RWPE2 (cell line): ENCODE measurements at regions not wholly inside any gene's neighbourhood (a gene's known extent, or its start where the extent isn't known, plus 50 kb on each side); places are given as distances from the start of the nearest gene placed in this dataset.
A peak's percentile ranks its signal among the peaks of the same experiment; 100 is the strongest.

ENCODE experiments used
- ATAC-seq: fragments of 200-7000 bp; cut with Tn5 transposase; 3 replicates; pipeline ENCODE4 v1.9.1; 2021; ENCODE audit warnings: low read depth
- DNase-seq: peaks from one replicate; pipeline ENCODE4 v3.0.0-alpha.2; 2020; ENCODE audit warnings: low spot score
- H3K27ac ChIP-seq: fragments of 450-650 bp; 2 replicates; pipeline ENCODE4 v1.5.1; 2017; ENCODE audit warnings: mild to moderate bottlenecking; ENCODE audit not compliant: poor library complexity, severe bottlenecking
- H3K27me3 ChIP-seq: fragments of 250-450 bp; sonication (Bioruptor Pico); 2 replicates; pipeline ENCODE4 v1.5.1; 2021; ENCODE audit warnings: mild to moderate bottlenecking, moderate library complexity; ENCODE audit not compliant: insufficient read depth, poor library complexity, severe bottlenecking
- H3K36me3 ChIP-seq: fragments of 250-450 bp; sonication (Bioruptor Pico); 2 replicates; pipeline ENCODE4 v1.5.1; 2020; ENCODE audit warnings: low read depth, mild to moderate bottlenecking, moderate library complexity
- H3K4me1 ChIP-seq: fragments of 250-450 bp; sonication (Bioruptor Pico); 2 replicates; pipeline ENCODE4 v1.5.1; 2021; ENCODE audit warnings: mild to moderate bottlenecking, moderate library complexity; ENCODE audit not compliant: insufficient read depth, poor library complexity, severe bottlenecking
- H3K4me3 ChIP-seq: fragments of 250-450 bp; sonication (Bioruptor Pico); 2 replicates; pipeline ENCODE4 v1.5.1; 2021; ENCODE audit warnings: mild to moderate bottlenecking, moderate library complexity; ENCODE audit not compliant: severe bottlenecking
- H3K9me3 ChIP-seq: fragments of 250-450 bp; sonication (Bioruptor Pico); 2 replicates; pipeline ENCODE4 v1.5.1; 2021; ENCODE audit warnings: mild to moderate bottlenecking, moderate library complexity; ENCODE audit not compliant: severe bottlenecking
- TF ChIP-seq, protein P1 (sequence below): fragments of 450-650 bp; IDR thresholded peaks from one replicate; pipeline ENCODE4 v1.5.1; 2017; ENCODE audit warnings: mild to moderate bottlenecking, moderate library complexity; ENCODE audit not compliant: poor library complexity, severe bottlenecking

DNA sequence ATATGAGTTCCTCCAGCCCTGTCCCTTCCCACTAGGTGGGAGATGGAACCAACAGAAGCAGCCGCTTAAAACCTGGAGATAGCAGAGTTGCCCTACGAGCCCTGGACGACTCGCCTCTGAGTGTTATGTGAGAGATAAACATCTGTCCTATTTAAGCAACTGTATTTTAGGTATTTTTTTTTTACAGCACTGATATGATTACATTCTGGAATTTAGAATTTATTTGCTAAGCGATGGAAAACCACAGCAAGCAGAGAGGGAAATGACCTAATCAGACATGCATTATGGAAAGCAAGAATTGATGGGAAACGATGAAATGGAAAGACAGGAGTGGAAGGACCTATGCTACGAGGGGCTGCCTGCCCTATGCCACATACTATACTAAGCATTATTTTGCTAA lies 379.0 kb upstream of the IL12A start:
- no peak overlapping the region for H3K4me3 ChIP-seq
- H3K27ac ChIP-seq, result no peak overlapping the region
- no peak for DNase-seq
- H3K9me3 ChIP-seq, result no peaks in the 10 kb centered on the region
- TF ChIP-seq, protein P1, sequence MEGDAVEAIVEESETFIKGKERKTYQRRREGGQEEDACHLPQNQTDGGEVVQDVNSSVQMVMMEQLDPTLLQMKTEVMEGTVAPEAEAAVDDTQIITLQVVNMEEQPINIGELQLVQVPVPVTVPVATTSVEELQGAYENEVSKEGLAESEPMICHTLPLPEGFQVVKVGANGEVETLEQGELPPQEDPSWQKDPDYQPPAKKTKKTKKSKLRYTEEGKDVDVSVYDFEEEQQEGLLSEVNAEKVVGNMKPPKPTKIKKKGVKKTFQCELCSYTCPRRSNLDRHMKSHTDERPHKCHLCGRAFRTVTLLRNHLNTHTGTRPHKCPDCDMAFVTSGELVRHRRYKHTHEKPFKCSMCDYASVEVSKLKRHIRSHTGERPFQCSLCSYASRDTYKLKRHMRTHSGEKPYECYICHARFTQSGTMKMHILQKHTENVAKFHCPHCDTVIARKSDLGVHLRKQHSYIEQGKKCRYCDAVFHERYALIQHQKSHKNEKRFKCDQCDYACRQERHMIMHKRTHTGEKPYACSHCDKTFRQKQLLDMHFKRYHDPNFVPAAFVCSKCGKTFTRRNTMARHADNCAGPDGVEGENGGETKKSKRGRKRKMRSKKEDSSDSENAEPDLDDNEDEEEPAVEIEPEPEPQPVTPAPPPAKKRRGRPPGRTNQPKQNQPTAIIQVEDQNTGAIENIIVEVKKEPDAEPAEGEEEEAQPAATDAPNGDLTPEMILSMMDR, result no peak
- no peak for ATAC-seq
- H3K27me3 ChIP-seq, result no peaks in the 10 kb centered on the region
- no peaks in the 10 kb centered on the region for H3K36me3 ChIP-seq
- no peaks in the 10 kb centered on the region for H3K4me1 ChIP-seq

GRCh38 chr3:159616234-159616825 lies 372.3 kb upstream of the IL12A start:
- peaks cover 13% of the 10 kb centered on the region for H3K4me1 ChIP-seq
- H3K4me3 ChIP-seq, result no peak overlapping the region
- DNase-seq (no peak), ATAC-seq (peak; percentile 52)
- H3K9me3 ChIP-seq, result no peaks in the 10 kb centered on the region
- no peaks in the 10 kb centered on the region for H3K36me3 ChIP-seq
- H3K27me3 ChIP-seq, result no peaks in the 10 kb centered on the region
- no peak overlapping the region for H3K27ac ChIP-seq
- TF ChIP-seq, protein P1, result peak; percentile 80

DNA sequence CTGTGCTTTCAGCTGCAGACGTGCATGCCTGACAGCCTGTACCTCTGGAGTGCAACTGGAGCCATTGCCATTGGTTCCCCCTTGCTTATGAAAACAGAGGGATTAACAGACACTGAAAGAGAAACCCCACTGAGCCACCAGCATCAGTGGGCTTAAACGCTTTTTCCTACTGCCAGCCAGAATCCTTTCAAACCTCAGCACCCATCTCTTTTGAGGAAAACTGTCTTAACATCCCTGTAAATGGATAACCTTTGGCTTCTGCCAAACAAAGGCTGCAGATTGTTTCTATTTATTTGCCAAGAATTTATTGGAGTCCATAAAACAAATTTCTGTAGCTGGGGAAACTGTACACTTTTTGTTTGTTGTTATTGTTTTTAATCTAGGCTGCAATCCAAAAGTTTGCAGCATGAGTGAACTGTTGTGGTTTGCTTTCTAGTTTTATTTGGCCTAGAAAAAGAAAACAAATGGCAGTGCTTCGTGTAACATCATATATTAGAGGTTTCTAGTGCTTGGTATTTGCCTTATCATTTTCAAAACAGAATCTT lies 369.2 kb upstream of the IL12A start:
- no peak overlapping the region for H3K4me3 ChIP-seq
- peaks cover 13% of the 10 kb centered on the region for H3K4me1 ChIP-seq
- no peak for ATAC-seq
- no peaks in the 10 kb centered on the region for H3K9me3 ChIP-seq
- H3K27me3 ChIP-seq, result no peaks in the 10 kb centered on the region
- DNase-seq, result no peak
- no peak overlapping the region for H3K27ac ChIP-seq
- H3K36me3 ChIP-seq, result no peaks in the 10 kb centered on the region
- TF ChIP-seq, protein P1, result no peak

- H3K27ac ChIP-seq, result peak overlapping the region; percentile 33
- H3K4me1 ChIP-seq, result peaks cover 13% of the 10 kb centered on the region
- no peaks in the 10 kb centered on the region for H3K9me3 ChIP-seq
- ATAC-seq, result no peak
- no peak for DNase-seq
- H3K4me3 ChIP-seq, result no peak overlapping the region
- TF ChIP-seq, protein P1, result no peak
- no peaks in the 10 kb centered on the region for H3K27me3 ChIP-seq
- H3K36me3 ChIP-seq, result no peaks in the 10 kb centered on the region
Measured at GRCh38 chr3:159620281-159620680, 368.4 kb upstream of the IL12A start.

DNA sequence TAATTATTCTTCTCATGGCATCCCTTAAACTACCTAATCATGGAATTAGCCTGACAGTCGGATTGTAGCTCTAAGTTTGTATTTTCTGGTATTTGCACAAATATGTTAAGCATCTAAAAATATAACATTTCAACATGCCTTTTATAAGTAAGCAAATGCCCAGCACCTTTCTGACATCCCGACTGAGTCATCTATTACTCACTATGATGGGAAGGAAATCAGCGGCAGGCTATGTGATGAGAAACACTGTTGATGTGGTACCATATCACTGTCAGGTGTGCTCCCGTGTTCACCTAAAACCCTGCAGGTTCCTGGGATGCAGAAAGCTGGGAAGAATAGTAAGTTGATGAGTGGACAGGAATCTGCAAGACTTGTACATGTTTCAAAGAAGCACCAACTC lies 367.8 kb upstream of the IL12A start:
- peak; percentile 98 for ATAC-seq
- no peaks in the 10 kb centered on the region for H3K27me3 ChIP-seq
- H3K36me3 ChIP-seq, result no peaks in the 10 kb centered on the region
- TF ChIP-seq, protein P1, result no peak
- DNase-seq, result peak; percentile 68
- peaks cover 13% of the 10 kb centered on the region for H3K4me1 ChIP-seq
- no peak overlapping the region for H3K4me3 ChIP-seq
- peak overlapping the region; percentile 33 for H3K27ac ChIP-seq
- H3K9me3 ChIP-seq, result no peaks in the 10 kb centered on the region
